ENCODE measurements at regions not wholly inside any gene's neighbourhood (a gene's known extent, or its start where the extent isn't known, plus 50 kb on each side); places are given as distances from the start of the nearest gene placed in this dataset.

- Histone ChIP-seq H3K4me2 (ENCODE audit: control insufficient read depth, insufficient read depth) (no peak overlapping the region), H3K9ac (ENCODE audit: control insufficient read depth, insufficient read depth, low read length) (no peak overlapping the region), H3K27ac (ENCODE audit: control insufficient read depth, insufficient read depth) (no peak overlapping the region), H3K4me1 (ENCODE audit: control insufficient read depth, insufficient read depth, low read length) (no peaks in the 10 kb centered on the region), H4K20me1 (ENCODE audit: control insufficient read depth, insufficient read depth) (no peaks in the 10 kb centered on the region), H2AFZ (ENCODE audit: control insufficient read depth, low read depth, low read length) (no peak overlapping the region), H3K4me3 (no peak overlapping the region), H3K36me3 (ENCODE audit: control insufficient read depth in 2 of 2, insufficient read depth in 2 of 2, low read length in 1 of 2) (no peaks in the 10 kb centered on the region), H3K79me2 (ENCODE audit: control insufficient read depth, insufficient read depth, low read length) (no peaks in the 10 kb centered on the region), H3K27me3 (replicated peaks in 1 of 2; ENCODE audit: control insufficient read depth in 2 of 2, insufficient read depth in 2 of 2, low read length in 1 of 2) (peaks cover 0 to 4% of the 10 kb centered on the region in 2 experiments; a peak in 1 of 4 replicates), H3K9me3 (replicated peaks; ENCODE audit: control insufficient read depth, insufficient read depth, low read length) (no peaks in the 10 kb centered on the region)
- BruUV-seq (replicated peaks): no TSS peak
- ChIA-PET POLR2A (no interaction called here), RAD21 (ENCODE audit: unreplicated experiment) (no interaction called here), SMC1A (ENCODE audit: uncharacterized antibody, unreplicated experiment) (interaction anchor here (0.7 kb wide), 1 partner anchor 30 kb away, joined by 3 read pairs; no protein-coding TSS in a partner anchor), CTCF (interaction anchor here (0.7 kb wide), 1 partner anchor 46 kb away, joined by 3 read pairs; no protein-coding TSS in a partner anchor)
- ATAC-seq: no peak
- in situ Hi-C loops (cut with MboI): no loop called here
- intact Hi-C loops (cut with micrococcal nuclease; ENCODE audit: unreplicated experiment): no loop called here
- TF ChIP-seq SIN3A (IDR thresholded peaks at IDR 0.05; ENCODE audit: low read depth, low read length): no peak
- TF ChIP-seq CHD4 (IDR thresholded peaks at IDR 0.05): no peak
- DNase-seq (ENCODE audit: low read depth, low spot score): no peak
- FAIRE-seq: no peak
- WGBS (ENCODE audit: insufficient coverage, insufficient replicate concordance, low lambda C conversion rate, missing lambda C conversion rate): 75% methylated on average over 1 of the region's 1 CpG
Observed at GRCh38 chr7:24463474-24463873, 109.8 kb upstream of the PALS2 start.

DNA sequence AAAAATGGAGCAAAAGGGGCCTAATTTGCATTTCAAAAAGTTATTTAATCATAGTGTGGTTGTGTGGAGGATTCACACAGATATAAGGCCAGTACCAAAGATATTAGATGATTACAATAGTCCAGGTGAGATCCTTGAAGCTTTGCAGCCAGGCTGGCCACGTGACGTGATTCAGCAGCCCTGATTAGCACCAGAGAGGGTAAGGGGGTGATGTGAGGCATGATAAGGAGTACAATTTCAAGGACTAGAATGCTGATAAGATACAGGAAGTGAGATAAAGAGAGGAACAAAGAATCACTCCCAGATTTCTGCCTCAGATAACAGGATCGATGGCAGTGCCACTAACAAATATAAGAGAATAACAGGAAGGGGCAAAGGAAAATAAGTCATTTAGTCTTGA is 108.4 kb upstream of the PALS2 start:
- FAIRE-seq: no peak
- SMC1A ChIA-PET (ENCODE audit: uncharacterized antibody, unreplicated experiment): no interaction called here
- no peak overlapping the region for H3K4me3 ChIP-seq
- H3K79me2 ChIP-seq (ENCODE audit: control insufficient read depth, insufficient read depth, low read length): no peaks in the 10 kb centered on the region
- intact Hi-C loops (cut with micrococcal nuclease; ENCODE audit: unreplicated experiment) (no loop called here), in situ Hi-C loops (cut with MboI) (no loop called here)
- no peaks in the 10 kb centered on the region for H4K20me1 ChIP-seq (ENCODE audit: control insufficient read depth, insufficient read depth)
- WGBS (ENCODE audit: insufficient coverage, insufficient replicate concordance, low lambda C conversion rate, missing lambda C conversion rate): 41% methylated on average over 3 of the region's 3 CpGs
- H3K4me1 ChIP-seq (ENCODE audit: control insufficient read depth, insufficient read depth, low read length): no peaks in the 10 kb centered on the region
- POLR2A ChIA-PET: no interaction called here
- H3K27me3 ChIP-seq (replicated peaks in 1 of 2; ENCODE audit: control insufficient read depth in 2 of 2, insufficient read depth in 2 of 2, low read length in 1 of 2): no peaks in the 10 kb centered on the region; a peak in 1 of 4 replicates
- no peak overlapping the region for H2AFZ ChIP-seq (ENCODE audit: control insufficient read depth, low read depth, low read length)
- RAD21 ChIA-PET (ENCODE audit: unreplicated experiment): no interaction called here
- no peak overlapping the region for H3K9ac ChIP-seq (ENCODE audit: control insufficient read depth, insufficient read depth, low read length)
- CTCF ChIA-PET: interaction anchor here (0.9 kb wide), 1 partner anchor 10 kb away, joined by 3 read pairs; no protein-coding TSS in a partner anchor
- DNase-seq (ENCODE audit: low read depth, low spot score): no peak
- no TSS peak for BruUV-seq (replicated peaks)
- ATAC-seq: no peak
- no peaks in the 10 kb centered on the region for H3K36me3 ChIP-seq (ENCODE audit: control insufficient read depth in 2 of 2, insufficient read depth in 2 of 2, low read length in 1 of 2)
- H3K27ac ChIP-seq (ENCODE audit: control insufficient read depth, insufficient read depth): no peak overlapping the region
- no peaks in the 10 kb centered on the region for H3K9me3 ChIP-seq (replicated peaks; ENCODE audit: control insufficient read depth, insufficient read depth, low read length)
- H3K4me2 ChIP-seq (ENCODE audit: control insufficient read depth, insufficient read depth): no peak overlapping the region
- TF ChIP-seq STAT1 (conservative IDR thresholded peaks at IDR 0.05) (no peak), POLR2A (IDR thresholded peaks at IDR 0.05; ENCODE audit: low read depth, low read length) (no peak), NRF1 (conservative IDR thresholded peaks at IDR 0.05; ENCODE audit: low read depth, low read length) (no peak), NR2F1 (conservative IDR thresholded peaks at IDR 0.05) (no peak), ZBED1 (IDR thresholded peaks at IDR 0.05; ENCODE audit: borderline replicate concordance) (no peak), RAD51 (IDR thresholded peaks at IDR 0.05) (no peak), IKZF1 (conservative IDR thresholded peaks at IDR 0.05) (no peak), CHD4 (IDR thresholded peaks at IDR 0.05) (no peak), RELA (IDR thresholded peaks at IDR 0.05; ENCODE audit: borderline replicate concordance, partially characterized antibody) (no peak), SIX5 (IDR thresholded peaks at IDR 0.05; ENCODE audit: low read depth, low read length, severe bottlenecking) (no peak), SMAD5 (IDR thresholded peaks at IDR 0.05; ENCODE audit: low read depth) (no peak), SPI1 (IDR thresholded peaks at IDR 0.05; ENCODE audit: borderline replicate concordance, insufficient read depth, low read depth, low read length) (no peak), POU2F2 (IDR thresholded peaks at IDR 0.05; ENCODE audit: borderline replicate concordance, low read depth, low read length) (no peak), MLLT1 (IDR thresholded peaks at IDR 0.05) (no peak), SMAD1 (IDR thresholded peaks at IDR 0.05; ENCODE audit: low read depth, partially characterized antibody) (no peak), RCOR1 (conservative IDR thresholded peaks at IDR 0.05; ENCODE audit: low read depth, low read length) (no peak)
- TF ChIP-seq, protein P1, sequence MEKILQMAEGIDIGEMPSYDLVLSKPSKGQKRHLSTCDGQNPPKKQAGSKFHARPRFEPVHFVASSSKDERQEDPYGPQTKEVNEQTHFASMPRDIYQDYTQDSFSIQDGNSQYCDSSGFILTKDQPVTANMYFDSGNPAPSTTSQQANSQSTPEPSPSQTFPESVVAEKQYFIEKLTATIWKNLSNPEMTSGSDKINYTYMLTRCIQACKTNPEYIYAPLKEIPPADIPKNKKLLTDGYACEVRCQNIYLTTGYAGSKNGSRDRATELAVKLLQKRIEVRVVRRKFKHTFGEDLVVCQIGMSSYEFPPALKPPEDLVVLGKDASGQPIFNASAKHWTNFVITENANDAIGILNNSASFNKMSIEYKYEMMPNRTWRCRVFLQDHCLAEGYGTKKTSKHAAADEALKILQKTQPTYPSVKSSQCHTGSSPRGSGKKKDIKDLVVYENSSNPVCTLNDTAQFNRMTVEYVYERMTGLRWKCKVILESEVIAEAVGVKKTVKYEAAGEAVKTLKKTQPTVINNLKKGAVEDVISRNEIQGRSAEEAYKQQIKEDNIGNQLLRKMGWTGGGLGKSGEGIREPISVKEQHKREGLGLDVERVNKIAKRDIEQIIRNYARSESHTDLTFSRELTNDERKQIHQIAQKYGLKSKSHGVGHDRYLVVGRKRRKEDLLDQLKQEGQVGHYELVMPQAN (conservative IDR thresholded peaks at IDR 0.05): no peak

Measured in GM12878 (cell line).